Fibroblast of pulmonary artery (primary cell): ENCODE measurements at regions not wholly inside any gene's neighbourhood (a gene's known extent, or its start where the extent isn't known, plus 50 kb on each side); places are given as distances from the start of the nearest gene placed in this dataset.

Experiments used
- DNase-seq: peaks from one replicate; pipeline ENCODE4 v3.0.0-alpha.2; 2010; ENCODE audit warnings: low read depth
- H3K4me3 ChIP-seq: replicated peaks from 2 replicates; pipeline ENCODE4 v1.5.1; 2011; ENCODE audit warnings: low read depth, mild to moderate bottlenecking, control low read depth, low read length, moderate library complexity
- CTCF ChIP-seq: IDR thresholded peaks from 2 replicates; pipeline ENCODE4 v1.5.1; 2011; ENCODE audit warnings: mild to moderate bottlenecking, control low read depth, low read length, inconsistent platforms; ENCODE audit errors: missing control alignments

GRCh38 chr5:3999929-4000328 is 404.3 kb downstream of the IRX1 start:
- H3K4me3 ChIP-seq: no peak overlapping the region
- TF ChIP-seq CTCF: no peak
- no peak for DNase-seq

DNA sequence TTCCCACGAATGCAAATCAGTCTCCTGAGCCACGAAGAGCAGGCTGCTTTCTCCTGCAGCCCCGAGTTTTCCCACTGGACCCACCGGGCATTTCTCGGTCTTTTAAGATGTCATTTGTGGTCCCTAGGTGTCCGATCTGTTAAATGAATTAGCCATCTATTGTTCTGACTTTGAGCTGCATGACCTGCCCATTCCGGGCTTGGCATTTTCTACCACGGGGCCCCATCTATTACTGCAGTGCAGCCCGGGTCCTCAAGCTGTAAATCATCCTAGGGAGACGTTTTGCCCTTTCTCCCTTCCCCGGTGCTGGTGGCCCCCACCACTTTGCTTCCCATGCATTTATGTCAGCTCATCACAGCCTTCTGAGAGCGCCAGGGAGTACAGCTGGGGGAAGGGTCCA is 405.4 kb downstream of the IRX1 start:
- TF ChIP-seq CTCF: no peak
- H3K4me3 ChIP-seq: no peak overlapping the region
- no peak for DNase-seq

DNA sequence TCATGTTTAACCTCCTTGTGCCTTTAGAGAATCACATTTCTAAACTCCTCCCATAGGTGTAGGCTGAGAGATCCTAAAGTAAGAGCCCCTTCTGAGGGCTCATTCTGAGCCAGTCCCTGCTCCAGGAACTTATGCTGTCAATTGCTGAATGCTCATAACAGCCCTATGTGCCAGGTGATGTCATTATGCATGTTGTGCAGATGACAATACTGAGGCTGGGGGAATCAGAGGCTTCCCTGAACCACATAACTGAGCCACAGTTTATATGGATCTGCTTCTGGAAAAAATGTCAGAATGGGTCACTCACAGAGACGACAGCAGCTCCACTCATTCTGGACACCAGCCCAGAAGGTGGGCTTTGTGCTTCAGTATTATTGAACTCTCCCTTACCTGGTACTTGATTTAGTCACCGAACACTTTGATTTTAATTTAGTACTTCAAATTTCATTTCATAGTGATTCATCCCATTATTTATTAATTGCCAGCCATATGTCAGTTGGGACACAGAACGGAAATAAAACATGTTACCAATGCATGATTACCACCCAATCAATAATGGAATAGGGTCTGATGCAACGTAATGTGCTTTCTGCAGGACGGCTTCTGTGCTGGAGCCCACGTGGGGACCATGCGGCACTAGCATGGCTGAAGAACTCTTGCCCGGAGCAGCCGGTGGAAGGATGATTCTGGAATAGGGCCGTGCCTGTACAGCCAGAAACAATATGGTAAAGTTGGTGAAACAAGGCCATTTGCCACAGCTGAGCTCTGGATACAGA is 406.3 kb downstream of the IRX1 start:
- no peak overlapping the region for H3K4me3 ChIP-seq
- TF ChIP-seq CTCF: no peak
- DNase-seq: no peak

- no peak for DNase-seq
- no peak overlapping the region for H3K4me3 ChIP-seq
- TF ChIP-seq CTCF: no peak
Observed at GRCh38 chr5:4005335-4005734, 409.7 kb downstream of the IRX1 start.

GRCh38 chr5:4007001-4007400 is 411.4 kb downstream of the IRX1 start:
- TF ChIP-seq CTCF: no peak
- DNase-seq: no peak
- H3K4me3 ChIP-seq: no peak overlapping the region

DNA sequence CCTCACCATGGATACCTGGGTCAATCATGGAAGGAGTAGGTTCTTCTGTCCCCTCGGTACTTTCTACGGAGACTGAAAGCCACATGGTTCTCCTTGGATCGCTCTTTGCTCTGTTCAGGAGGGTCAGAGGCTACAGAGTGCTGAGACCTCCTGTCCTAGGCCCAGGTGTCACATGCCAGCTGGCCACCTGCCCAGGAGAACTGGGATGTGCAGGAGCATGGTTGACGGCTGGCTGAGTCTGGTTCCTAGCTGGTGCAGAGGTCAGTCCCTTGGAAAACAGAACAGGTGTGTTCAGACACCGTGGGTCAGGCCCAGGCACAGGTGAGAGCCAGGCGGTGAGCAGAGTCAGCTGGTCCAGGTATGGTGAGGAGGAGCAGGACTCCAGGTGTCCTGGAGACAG is 416.3 kb downstream of the IRX1 start:
- no peak for TF ChIP-seq CTCF
- DNase-seq: no peak
- no peak overlapping the region for H3K4me3 ChIP-seq
